CD8-positive, alpha-beta memory T cell (primary cell): ENCODE measurements at regions not wholly inside any gene's neighbourhood (a gene's known extent, or its start where the extent isn't known, plus 50 kb on each side); places are given as distances from the start of the nearest gene placed in this dataset.

Experiments used
- CTCF ChIA-PET: fragments of 350-600 bp; sonication (Branson Sonifier 250); formaldehyde crosslinking; loops from one replicate; lab custom pipeline; 2021; ENCODE audit warnings: antibody characterized with exemption; lab: Charles Lee
- POLR2A ChIA-PET: fragments of 350-600 bp; sonication (Branson Sonifier 250); formaldehyde crosslinking; loops from one replicate; lab custom pipeline; 2021; ENCODE audit warnings: antibody characterized with exemption; lab: Charles Lee
- DNase-seq, 5 donors: peaks; one replicate each; pipeline versions ENCODE4 v3.0.0 to v3.0.0-alpha.2; 2020 to 2022; ENCODE audit warnings: mixed read lengths in 1 of 5
- H3K27ac ChIP-seq: one replicate; pipeline ENCODE4 v1.7.0; 2013; ENCODE audit warnings: low read depth, mild to moderate bottlenecking, low read length, moderate library complexity
- H3K27me3 ChIP-seq: 2 replicates; pipeline ENCODE4 v1.7.0; 2013; ENCODE audit warnings: low read length, mild to moderate bottlenecking; ENCODE audit not compliant: insufficient read depth, poor library complexity, severe bottlenecking
- H3K36me3 ChIP-seq: 2 replicates; pipeline ENCODE4 v1.7.0; 2013; ENCODE audit warnings: mild to moderate bottlenecking, low read length, moderate library complexity; ENCODE audit not compliant: insufficient read depth
- H3K4me1 ChIP-seq: 2 replicates; pipeline ENCODE4 v1.7.0; 2013; ENCODE audit warnings: mild to moderate bottlenecking, low read length, moderate library complexity; ENCODE audit not compliant: insufficient read depth
- H3K4me3 ChIP-seq: 2 replicates; pipeline ENCODE4 v1.7.0; 2013; ENCODE audit warnings: mild to moderate bottlenecking, low read length
- H3K9me3 ChIP-seq: 2 replicates; pipeline ENCODE4 v1.7.0; 2013; ENCODE audit warnings: mild to moderate bottlenecking, low read length
- H3K27ac Mint-ChIP-seq, 8 donors: one replicate each; pipeline ENCODE4 v1.8.0; 2020 to 2021; ENCODE audit warnings: mixed read lengths in 8 of 8, mild to moderate bottlenecking in 6 of 8, inconsistent platforms in 3 of 8, moderate library complexity in 3 of 8
- H3K27me3 Mint-ChIP-seq, 2 donors: one replicate each; pipeline ENCODE4 v1.8.0; 2020 to 2021; ENCODE audit warnings: mixed read lengths in 2 of 2, mild to moderate bottlenecking in 1 of 2, moderate library complexity in 1 of 2
- H3K36me3 Mint-ChIP-seq, 3 donors: one replicate each; pipeline ENCODE4 v1.8.0; 2020 to 2021; ENCODE audit warnings: mixed read lengths in 3 of 3, inconsistent platforms in 1 of 3, mild to moderate bottlenecking in 1 of 3
- H3K4me1 Mint-ChIP-seq, 3 donors: one replicate each; pipeline ENCODE4 v1.8.0; 2020 to 2021; ENCODE audit warnings: mixed read lengths in 3 of 3, inconsistent platforms in 1 of 3, mild to moderate bottlenecking in 1 of 3
- H3K4me3 Mint-ChIP-seq, 7 donors: one replicate each; pipeline ENCODE4 v1.8.0; 2020 to 2021; ENCODE audit warnings: mixed read lengths in 7 of 7, mild to moderate bottlenecking in 6 of 7, moderate library complexity in 4 of 7, inconsistent platforms in 2 of 7
- H3K9me3 Mint-ChIP-seq, 5 donors: one replicate each; pipeline ENCODE4 v1.8.0; 2020 to 2022; ENCODE audit warnings: mixed read lengths in 5 of 5, mild to moderate bottlenecking in 3 of 5, moderate library complexity in 2 of 5, inconsistent platforms in 1 of 5

- no peaks in the 10 kb centered on the region for H3K4me1 Mint-ChIP-seq
- ChIA-PET POLR2A (no interaction called here), CTCF (interaction anchor here (2.0 kb wide), 1 partner anchor 9 kb away, joined by 6 read pairs; no protein-coding TSS in a partner anchor)
- no peak for DNase-seq
- H3K9me3 ChIP-seq: no peaks in the 10 kb centered on the region
- H3K4me1 ChIP-seq: no peaks in the 10 kb centered on the region
- no peaks in the 10 kb centered on the region for H3K27me3 ChIP-seq
- no peaks in the 10 kb centered on the region for H3K36me3 ChIP-seq
- H3K27ac Mint-ChIP-seq: no peak overlapping the region
- peaks cover 0 to 3% (median 0%) of the 10 kb centered on the region in 5 donors for H3K9me3 Mint-ChIP-seq
- no peak overlapping the region for H3K4me3 Mint-ChIP-seq
- H3K27me3 Mint-ChIP-seq: no peaks in the 10 kb centered on the region
- H3K36me3 Mint-ChIP-seq: no peaks in the 10 kb centered on the region
- no peak overlapping the region for H3K4me3 ChIP-seq
- no peak overlapping the region for H3K27ac ChIP-seq
Measured at GRCh38 chr7:110129159-110129558, 961.8 kb upstream of the LRRN3 start.

- Mint-ChIP-seq H3K27ac (no peak overlapping the region), H3K27me3 (no peaks in the 10 kb centered on the region), H3K4me3 (no peak overlapping the region), H3K9me3 (peaks cover 0 to under 1% (median 0%) of the 10 kb centered on the region in 5 donors), H3K36me3 (no peaks in the 10 kb centered on the region), H3K4me1 (no peaks in the 10 kb centered on the region)
- no peak overlapping the region for H3K4me3 ChIP-seq
- H3K36me3 ChIP-seq: no peaks in the 10 kb centered on the region
- DNase-seq: no peak
- POLR2A ChIA-PET: no interaction called here
- no peaks in the 10 kb centered on the region for H3K9me3 ChIP-seq
- no peak overlapping the region for H3K27ac ChIP-seq
- no peaks in the 10 kb centered on the region for H3K4me1 ChIP-seq
- CTCF ChIA-PET: interaction anchor here (2.0 kb wide), 1 partner anchor 11 kb away, joined by 6 read pairs; no protein-coding TSS in a partner anchor
- H3K27me3 ChIP-seq: no peaks in the 10 kb centered on the region
Measured at GRCh38 chr7:110130669-110131068, 960.3 kb upstream of the LRRN3 start.

GRCh38 chr7:110131344-110131743, 959.6 kb upstream of the LRRN3 start:
- no peaks in the 10 kb centered on the region for H3K4me1 ChIP-seq
- Mint-ChIP-seq H3K27me3 (no peaks in the 10 kb centered on the region), H3K9me3 (peaks cover 0 to 2% (median 0%) of the 10 kb centered on the region in 5 donors), H3K36me3 (no peaks in the 10 kb centered on the region), H3K27ac (no peak overlapping the region), H3K4me1 (no peaks in the 10 kb centered on the region), H3K4me3 (no peak overlapping the region)
- no peaks in the 10 kb centered on the region for H3K9me3 ChIP-seq
- POLR2A ChIA-PET: no interaction called here
- no peak overlapping the region for H3K27ac ChIP-seq
- CTCF ChIA-PET: no interaction called here
- H3K27me3 ChIP-seq: no peaks in the 10 kb centered on the region
- DNase-seq: no peak
- no peak overlapping the region for H3K4me3 ChIP-seq
- H3K36me3 ChIP-seq: no peaks in the 10 kb centered on the region

GRCh38 chr7:110139056-110139455, 951.9 kb upstream of the LRRN3 start:
- H3K27me3 Mint-ChIP-seq: no peaks in the 10 kb centered on the region
- Histone ChIP-seq H3K4me1 (no peaks in the 10 kb centered on the region), H3K4me3 (no peak overlapping the region), H3K9me3 (no peaks in the 10 kb centered on the region), H3K27ac (no peak overlapping the region), H3K27me3 (no peaks in the 10 kb centered on the region), H3K36me3 (no peaks in the 10 kb centered on the region)
- DNase-seq: no peak
- no peaks in the 10 kb centered on the region for H3K36me3 Mint-ChIP-seq
- peaks cover 0 to 2% (median 0%) of the 10 kb centered on the region in 5 donors for H3K9me3 Mint-ChIP-seq
- H3K27ac Mint-ChIP-seq: no peak overlapping the region
- ChIA-PET CTCF (no interaction called here), POLR2A (no interaction called here)
- no peak overlapping the region for H3K4me3 Mint-ChIP-seq
- H3K4me1 Mint-ChIP-seq: no peaks in the 10 kb centered on the region

GRCh38 chr7:110142939-110143526, 947.9 kb upstream of the LRRN3 start:
- Mint-ChIP-seq H3K36me3 (no peaks in the 10 kb centered on the region), H3K4me1 (no peaks in the 10 kb centered on the region), H3K9me3 (peaks cover 0 to 2% (median 0%) of the 10 kb centered on the region in 5 donors), H3K27me3 (no peaks in the 10 kb centered on the region), H3K27ac (no peak overlapping the region), H3K4me3 (no peak overlapping the region)
- no peaks in the 10 kb centered on the region for H3K9me3 ChIP-seq
- H3K4me1 ChIP-seq: no peaks in the 10 kb centered on the region
- ChIA-PET POLR2A (no interaction called here), CTCF (no interaction called here)
- no peaks in the 10 kb centered on the region for H3K27me3 ChIP-seq
- no peak for DNase-seq
- no peak overlapping the region for H3K27ac ChIP-seq
- no peak overlapping the region for H3K4me3 ChIP-seq
- H3K36me3 ChIP-seq: no peaks in the 10 kb centered on the region

- no peaks in the 10 kb centered on the region for H3K27me3 ChIP-seq
- Mint-ChIP-seq H3K9me3 (peaks cover 0 to 2% (median 0%) of the 10 kb centered on the region in 5 donors), H3K36me3 (no peaks in the 10 kb centered on the region), H3K4me3 (no peak overlapping the region), H3K27me3 (peaks cover 0 to 3% of the 10 kb centered on the region in 2 donors), H3K4me1 (no peaks in the 10 kb centered on the region), H3K27ac (no peak overlapping the region)
- H3K4me3 ChIP-seq: no peak overlapping the region
- no peak for DNase-seq
- CTCF ChIA-PET: no interaction called here
- POLR2A ChIA-PET: no interaction called here
- H3K4me1 ChIP-seq: no peaks in the 10 kb centered on the region
- no peaks in the 10 kb centered on the region for H3K9me3 ChIP-seq
- H3K27ac ChIP-seq: no peak overlapping the region
- no peaks in the 10 kb centered on the region for H3K36me3 ChIP-seq
Measured at GRCh38 chr7:110144599-110144998, 946.3 kb upstream of the LRRN3 start.

GRCh38 chr7:110148054-110148453, 942.9 kb upstream of the LRRN3 start:
- H3K9me3 ChIP-seq: no peaks in the 10 kb centered on the region
- POLR2A ChIA-PET: no interaction called here
- Mint-ChIP-seq H3K36me3 (no peaks in the 10 kb centered on the region), H3K4me3 (no peak overlapping the region), H3K27ac (no peak overlapping the region), H3K9me3 (peaks cover 0 to 2% (median 0%) of the 10 kb centered on the region in 5 donors), H3K27me3 (peaks cover 0 to 3% of the 10 kb centered on the region in 2 donors), H3K4me1 (no peaks in the 10 kb centered on the region)
- no peak overlapping the region for H3K4me3 ChIP-seq
- DNase-seq: no peak
- no peaks in the 10 kb centered on the region for H3K4me1 ChIP-seq
- CTCF ChIA-PET: no interaction called here
- no peak overlapping the region for H3K27ac ChIP-seq
- H3K27me3 ChIP-seq: no peaks in the 10 kb centered on the region
- H3K36me3 ChIP-seq: no peaks in the 10 kb centered on the region

GRCh38 chr7:110153222-110153621, 937.7 kb upstream of the LRRN3 start:
- CTCF ChIA-PET: no interaction called here
- POLR2A ChIA-PET: no interaction called here
- DNase-seq: no peak
- Mint-ChIP-seq H3K27me3 (peaks cover 2 to 4% of the 10 kb centered on the region in 2 donors), H3K4me1 (no peaks in the 10 kb centered on the region), H3K36me3 (no peaks in the 10 kb centered on the region), H3K27ac (no peak overlapping the region), H3K9me3 (peaks cover 0 to 3% (median 0%) of the 10 kb centered on the region in 5 donors), H3K4me3 (no peak overlapping the region)
- no peaks in the 10 kb centered on the region for H3K27me3 ChIP-seq
- no peak overlapping the region for H3K4me3 ChIP-seq
- H3K9me3 ChIP-seq: no peaks in the 10 kb centered on the region
- H3K27ac ChIP-seq: no peak overlapping the region
- H3K36me3 ChIP-seq: no peaks in the 10 kb centered on the region
- H3K4me1 ChIP-seq: no peaks in the 10 kb centered on the region
